ENCODE measurements at regions not wholly inside any gene's neighbourhood (a gene's known extent, or its start where the extent isn't known, plus 50 kb on each side); places are given as distances from the start of the nearest gene placed in this dataset.
A peak's percentile ranks its signal among the peaks of the same experiment; 100 is the strongest.
"Not testable (repeated sequence)": the region's sequence is repeated elsewhere in the genome, so short reads cannot be mapped to it uniquely, and the experiment has no call there.

GRCh38 chr3:177439694-177440269 lies 242.5 kb upstream of the TBL1XR1 start:
- no peak for DNase-seq

- DNase-seq = no peak
Observed at GRCh38 chr3:177440456-177441104, 243.3 kb upstream of the TBL1XR1 start.

DNA sequence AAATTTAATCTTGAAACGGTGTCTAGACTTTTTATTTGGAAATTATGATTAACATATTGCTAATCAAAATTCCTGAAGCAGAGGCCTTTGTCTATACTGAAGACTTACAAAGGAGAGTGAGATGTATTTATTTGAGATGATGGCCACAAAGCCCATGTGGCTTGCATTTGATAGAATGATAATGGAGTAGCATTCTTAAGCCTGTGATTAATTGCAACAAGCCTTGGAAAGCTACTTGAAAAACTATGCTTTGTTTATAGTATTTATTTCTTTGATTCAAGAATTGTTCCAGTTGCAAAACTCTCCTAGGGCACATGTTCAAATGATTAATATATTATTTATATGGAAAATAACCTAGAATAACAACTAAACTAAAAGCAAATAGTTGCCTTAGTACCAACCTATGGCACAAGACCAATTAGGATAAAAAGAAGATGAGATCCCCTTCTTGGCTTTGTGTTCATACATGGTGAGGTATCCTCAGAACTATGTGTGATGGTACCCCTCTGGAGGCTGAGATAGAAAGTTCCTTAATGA lies 244.1 kb upstream of the TBL1XR1 start:
- DNase-seq = no peak

DNA sequence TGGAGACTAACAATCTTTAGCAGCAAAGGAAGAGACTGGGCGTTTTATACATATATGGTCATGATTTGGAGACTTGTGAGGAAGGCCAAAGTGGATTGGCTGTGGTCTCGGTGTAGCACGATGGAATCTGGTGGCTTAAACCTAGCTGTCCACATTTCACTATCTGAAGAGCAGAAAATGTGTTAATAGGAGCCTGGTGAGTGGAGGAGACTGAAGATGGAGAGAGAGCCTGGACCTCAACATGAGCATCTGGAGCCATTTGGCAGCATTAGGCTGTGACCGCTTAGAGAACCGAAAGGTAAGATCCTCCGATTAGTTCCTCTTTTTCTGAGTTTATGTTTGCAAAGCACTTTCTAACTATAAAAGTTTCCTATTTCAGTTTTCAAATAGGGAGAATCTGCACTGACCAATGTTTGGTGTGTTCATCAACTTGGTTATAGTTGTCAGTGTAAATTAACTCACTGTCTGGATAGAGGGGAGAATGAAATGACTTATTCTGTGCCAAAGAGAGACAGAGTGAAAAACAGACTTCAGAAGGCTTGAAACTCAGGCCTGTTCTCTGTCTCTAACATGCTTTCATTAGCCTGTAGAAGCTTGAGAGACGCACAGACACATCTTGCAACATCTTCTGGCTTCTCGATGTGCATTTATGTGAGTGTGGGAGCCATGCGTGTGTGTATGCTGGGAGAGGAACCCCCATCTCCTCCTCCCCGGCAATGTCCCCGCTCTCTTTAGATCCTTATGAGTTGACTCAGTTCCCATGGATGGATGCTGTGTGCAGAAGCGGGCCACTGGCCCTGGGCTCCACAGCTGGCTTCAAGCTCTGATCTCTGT lies 244.7 kb upstream of the TBL1XR1 start:
- no peak for DNase-seq

- peak; percentile 38 for DNase-seq
Observed at GRCh38 chr3:177443469-177443868, 246.2 kb upstream of the TBL1XR1 start.

DNA sequence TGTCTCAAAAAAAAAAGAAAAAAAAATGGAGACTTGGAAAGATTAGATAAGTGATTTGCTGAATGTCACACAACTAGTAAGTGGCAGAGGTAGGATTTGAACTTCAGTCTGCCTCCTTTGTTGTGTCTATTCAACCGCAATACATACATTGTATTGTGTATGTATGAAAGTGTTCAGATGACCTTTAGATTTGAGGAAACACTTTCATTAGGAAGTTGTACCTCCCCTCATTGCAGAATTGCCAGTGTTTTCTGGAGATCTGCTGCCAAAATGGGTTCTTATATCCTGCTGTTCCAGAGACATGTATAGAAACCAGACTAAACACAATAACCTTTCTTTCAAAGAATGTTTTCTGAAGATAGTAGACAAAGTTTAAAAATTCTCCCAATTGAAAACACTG lies 247.4 kb upstream of the TBL1XR1 start:
- DNase-seq = no peak

DNA sequence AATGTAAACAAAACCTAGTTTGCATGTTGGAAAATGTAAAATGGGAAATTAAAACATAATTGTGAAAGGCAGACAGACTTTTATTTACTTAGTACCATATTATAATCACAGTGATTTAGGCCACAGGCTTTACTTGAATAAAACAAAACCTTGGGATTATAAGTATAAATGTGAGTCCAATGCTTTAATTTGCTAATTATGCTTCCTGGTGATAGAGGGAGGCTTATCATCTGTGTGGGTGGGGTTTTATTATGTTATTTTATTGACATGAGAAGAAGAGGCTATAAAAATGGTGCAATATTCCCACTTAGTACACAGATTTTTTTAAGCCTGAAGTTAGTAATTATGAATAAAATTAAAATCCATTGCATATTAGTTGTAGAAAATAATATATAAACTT lies 248.3 kb upstream of the TBL1XR1 start:
- no peak for DNase-seq

GRCh38 chr3:177446165-177446601 lies 248.9 kb upstream of the TBL1XR1 start:
- no peak for DNase-seq

- DNase-seq = no peak
Observed at GRCh38 chr3:177447938-177448337, 250.7 kb upstream of the TBL1XR1 start.

DNA sequence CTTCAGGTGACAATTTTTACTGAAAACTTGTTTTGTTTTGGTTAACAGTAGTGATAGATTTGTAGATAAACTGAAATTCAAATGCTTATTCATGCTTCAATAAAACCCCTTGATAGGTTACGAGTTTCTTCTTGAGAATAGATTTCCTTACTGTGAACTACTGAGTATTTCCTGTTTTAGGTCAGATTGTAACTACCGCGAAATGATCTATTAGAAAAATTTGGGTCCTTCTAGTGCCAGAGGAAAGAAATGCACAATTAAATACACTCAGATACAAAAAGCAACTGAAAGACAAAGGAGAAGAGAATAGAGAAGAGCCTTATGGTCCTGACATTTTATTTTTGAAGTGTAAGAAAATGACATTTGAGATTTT lies 251.7 kb upstream of the TBL1XR1 start:
- DNase-seq = no peak

DNA sequence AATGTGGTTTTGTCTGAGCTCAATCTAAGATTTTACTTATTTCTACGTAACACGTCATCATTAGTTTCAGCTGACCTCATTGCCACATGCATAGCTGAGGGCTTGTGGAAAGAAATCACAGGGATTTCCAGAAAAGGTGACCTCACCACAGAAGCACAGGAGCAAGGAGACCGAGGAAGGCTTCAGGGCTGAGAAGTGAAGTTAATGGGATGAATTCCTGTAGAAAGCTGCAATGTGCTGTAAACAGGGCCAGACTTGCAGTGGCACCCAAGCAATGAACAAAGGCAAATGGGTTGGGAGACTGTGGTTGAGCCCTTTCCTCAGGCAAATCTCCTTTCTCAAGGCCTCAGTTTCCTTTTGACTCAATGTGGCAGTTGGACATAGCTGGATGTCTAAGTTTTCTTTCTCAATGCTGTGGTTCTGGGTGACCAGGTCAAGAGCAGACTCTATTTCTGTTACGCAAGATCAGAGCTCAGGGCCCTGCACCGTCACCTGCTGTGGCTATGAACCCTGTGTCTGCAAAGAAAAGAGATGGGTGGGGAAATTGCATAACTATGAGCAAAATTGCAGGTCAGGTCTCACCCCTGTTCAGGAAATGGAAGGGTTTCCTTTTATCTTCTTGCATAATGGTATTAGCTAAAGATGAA lies 252.2 kb upstream of the TBL1XR1 start:
- DNase-seq = no peak

GRCh38 chr3:177451301-177451750 lies 254.0 kb upstream of the TBL1XR1 start:
- no peak for DNase-seq

GRCh38 chr3:177451864-177452830 lies 254.9 kb upstream of the TBL1XR1 start:
- DNase-seq = peak; percentile 78

DNA sequence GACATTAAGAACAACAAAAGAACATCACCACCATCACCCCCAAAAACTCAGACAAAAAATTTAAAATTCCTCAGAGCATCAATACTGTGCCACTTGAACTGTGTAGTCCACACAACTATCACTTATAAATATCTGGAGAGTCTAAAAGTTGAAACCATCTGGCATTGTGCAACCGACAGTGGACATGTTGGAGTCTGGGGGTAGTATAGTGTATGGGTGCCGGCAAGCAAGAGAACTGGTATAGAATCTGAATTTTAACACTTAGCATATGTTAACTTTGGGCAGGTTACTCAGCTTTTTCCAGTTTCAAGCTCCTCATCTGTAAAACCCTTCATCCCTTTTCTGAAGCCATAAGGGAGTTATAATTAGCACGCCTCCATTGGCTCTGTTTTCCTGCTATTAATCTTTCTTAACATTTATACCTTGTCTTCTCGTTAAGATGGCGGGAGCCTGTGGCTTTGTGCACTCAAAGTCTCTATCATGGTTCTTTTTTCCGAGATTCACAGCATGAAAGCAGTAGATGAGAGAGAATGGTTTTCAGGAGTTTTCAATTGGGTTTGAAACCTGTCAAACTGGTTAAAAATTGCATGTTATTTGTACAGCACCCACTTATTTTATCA lies 255.7 kb upstream of the TBL1XR1 start:
- no peak for DNase-seq

DNA sequence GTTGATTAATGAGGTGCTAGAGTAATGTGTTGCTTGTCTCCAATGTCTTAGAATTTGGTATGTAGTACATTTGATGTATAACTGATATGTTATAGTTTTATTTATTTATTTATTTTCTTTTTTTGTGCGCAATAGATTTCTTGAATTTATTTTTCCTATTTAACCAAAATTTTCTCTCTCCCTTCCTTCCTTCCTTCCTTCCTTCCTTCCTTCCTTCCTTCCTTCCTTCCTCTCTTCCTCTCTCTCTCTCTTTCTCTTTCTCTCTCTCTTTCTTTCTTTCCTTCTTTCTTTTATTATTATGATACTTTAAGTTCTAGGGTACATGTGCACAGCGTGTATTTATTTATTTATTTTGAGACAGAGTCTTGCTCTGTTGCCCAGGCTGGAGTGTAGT lies 256.2 kb upstream of the TBL1XR1 start:
- DNase-seq = no peak

DNA sequence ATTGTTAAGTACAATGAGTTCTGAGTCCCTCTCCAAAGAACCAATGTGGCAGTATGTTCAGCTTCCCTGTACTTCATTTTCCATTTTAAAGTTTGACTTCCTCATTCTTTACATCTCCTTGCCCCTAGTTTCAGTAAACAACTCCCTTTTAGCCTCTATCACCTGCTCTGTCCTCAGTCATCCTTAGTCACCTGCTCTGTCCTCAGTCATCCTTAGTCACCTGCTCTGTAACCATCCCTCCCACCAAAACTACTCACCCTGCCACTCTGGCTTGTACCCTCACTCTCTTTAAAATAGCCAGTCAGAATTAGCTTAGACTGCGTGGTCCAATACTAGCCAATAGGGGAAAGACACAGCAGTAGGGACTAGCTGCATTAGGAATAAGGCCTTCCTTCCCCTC lies 259.9 kb upstream of the TBL1XR1 start:
- DNase-seq = not testable (repeated sequence)

- DNase-seq = no peak
Observed at GRCh38 chr3:177459401-177459800, 262.1 kb upstream of the TBL1XR1 start.

GRCh38 chr3:177460047-177460446 lies 262.8 kb upstream of the TBL1XR1 start:
- no peak for DNase-seq

GRCh38 chr3:177461765-177462164 lies 264.5 kb upstream of the TBL1XR1 start:
- DNase-seq = no peak

GRCh38 chr3:177463341-177463740 lies 266.1 kb upstream of the TBL1XR1 start:
- DNase-seq = not testable (repeated sequence)

DNA sequence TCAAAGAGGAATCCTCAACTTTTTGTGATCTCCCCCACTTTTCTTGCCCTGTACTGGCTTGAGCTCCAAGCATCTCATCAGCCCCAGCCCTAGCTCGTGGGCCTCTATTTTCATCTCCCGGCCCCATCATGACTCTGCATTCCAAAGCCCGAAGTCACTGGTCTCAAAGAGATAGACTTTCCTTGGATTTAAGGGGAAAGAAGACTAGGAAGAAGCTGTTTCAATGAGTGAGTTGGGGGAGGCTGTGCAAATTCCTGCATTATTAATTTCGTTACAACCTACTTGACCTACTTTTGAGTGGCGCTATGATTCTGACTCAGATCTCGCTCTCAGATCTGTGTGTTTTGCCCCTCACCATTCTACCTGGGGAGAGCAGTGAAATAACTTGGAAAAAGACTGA lies 266.6 kb upstream of the TBL1XR1 start:
- peak; percentile 39 for DNase-seq
